ENCODE measurements at regions not wholly inside any gene's neighbourhood (a gene's known extent, or its start where the extent isn't known, plus 50 kb on each side); places are given as distances from the start of the nearest gene placed in this dataset.

DNA sequence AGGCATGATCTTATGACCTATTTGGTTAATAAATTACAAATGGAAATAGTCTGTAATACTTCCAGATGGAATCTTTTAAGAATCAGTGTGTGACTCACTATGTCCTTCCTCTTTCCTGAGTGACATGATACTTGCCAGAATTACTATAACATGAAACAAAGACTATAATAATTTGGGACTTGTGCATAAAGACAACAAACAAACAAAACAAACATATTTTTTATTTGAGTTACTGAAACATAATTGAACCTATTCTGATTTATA lies 1268.1 kb downstream of the OTOL1 start:
- Histone ChIP-seq H3K79me2 (ENCODE audit: insufficient read depth, low read length) (no peaks in the 10 kb centered on the region), H2AFZ (ENCODE audit: low read length) (no peak overlapping the region), H3K27ac (ENCODE audit: extremely low read length, insufficient read depth, low read length) (no peak overlapping the region), H4K20me1 (ENCODE audit: insufficient read depth, low read length) (no peaks in the 10 kb centered on the region), H3K27me3 (ENCODE audit: control insufficient read depth in 1 of 2, insufficient read depth in 2 of 2, low read length in 2 of 2) (no peaks in the 10 kb centered on the region), H3K4me2 (ENCODE audit: low read depth, low read length) (no peak overlapping the region), H3K9ac (ENCODE audit: insufficient read depth, low read depth, low read length) (no peak overlapping the region), H3K36me3 (replicated peaks in 1 of 2; ENCODE audit: control insufficient read depth in 1 of 2, insufficient read depth in 2 of 2, low read length in 2 of 2) (no peaks in the 10 kb centered on the region), H3K9me3 (ENCODE audit: low read length) (no peaks in the 10 kb centered on the region), H3K4me3 (replicated peaks in 1 of 3; ENCODE audit: insufficient read depth in 1 of 3, low read depth in 2 of 3, low read length in 3 of 3) (no peak overlapping the region), H3K4me1 (ENCODE audit: insufficient read depth, low read length) (no peaks in the 10 kb centered on the region)
- CTCF ChIA-PET (ENCODE audit: low intra/inter-chr PET ratio, low total read pairs), result no interaction called here
- BruUV-seq (replicated peaks), result no TSS peak
- no peak for FAIRE-seq
- no peak for ATAC-seq
- TF ChIP-seq CEBPZ (IDR thresholded peaks at IDR 0.05; ENCODE audit: low read length) (no peak), ZNF557 (CRISPR knock-in tag; IDR thresholded peaks at IDR 0.05) (no peak), MED13 (CRISPR knock-in tag; IDR thresholded peaks at IDR 0.05) (no peak), KAT8 (CRISPR knock-in tag; IDR thresholded peaks at IDR 0.05) (no peak), ZIK1 (CRISPR knock-in tag; IDR thresholded peaks at IDR 0.05; ENCODE audit: borderline replicate concordance, low read depth) (no peak)
- TF ChIP-seq, protein P1, sequence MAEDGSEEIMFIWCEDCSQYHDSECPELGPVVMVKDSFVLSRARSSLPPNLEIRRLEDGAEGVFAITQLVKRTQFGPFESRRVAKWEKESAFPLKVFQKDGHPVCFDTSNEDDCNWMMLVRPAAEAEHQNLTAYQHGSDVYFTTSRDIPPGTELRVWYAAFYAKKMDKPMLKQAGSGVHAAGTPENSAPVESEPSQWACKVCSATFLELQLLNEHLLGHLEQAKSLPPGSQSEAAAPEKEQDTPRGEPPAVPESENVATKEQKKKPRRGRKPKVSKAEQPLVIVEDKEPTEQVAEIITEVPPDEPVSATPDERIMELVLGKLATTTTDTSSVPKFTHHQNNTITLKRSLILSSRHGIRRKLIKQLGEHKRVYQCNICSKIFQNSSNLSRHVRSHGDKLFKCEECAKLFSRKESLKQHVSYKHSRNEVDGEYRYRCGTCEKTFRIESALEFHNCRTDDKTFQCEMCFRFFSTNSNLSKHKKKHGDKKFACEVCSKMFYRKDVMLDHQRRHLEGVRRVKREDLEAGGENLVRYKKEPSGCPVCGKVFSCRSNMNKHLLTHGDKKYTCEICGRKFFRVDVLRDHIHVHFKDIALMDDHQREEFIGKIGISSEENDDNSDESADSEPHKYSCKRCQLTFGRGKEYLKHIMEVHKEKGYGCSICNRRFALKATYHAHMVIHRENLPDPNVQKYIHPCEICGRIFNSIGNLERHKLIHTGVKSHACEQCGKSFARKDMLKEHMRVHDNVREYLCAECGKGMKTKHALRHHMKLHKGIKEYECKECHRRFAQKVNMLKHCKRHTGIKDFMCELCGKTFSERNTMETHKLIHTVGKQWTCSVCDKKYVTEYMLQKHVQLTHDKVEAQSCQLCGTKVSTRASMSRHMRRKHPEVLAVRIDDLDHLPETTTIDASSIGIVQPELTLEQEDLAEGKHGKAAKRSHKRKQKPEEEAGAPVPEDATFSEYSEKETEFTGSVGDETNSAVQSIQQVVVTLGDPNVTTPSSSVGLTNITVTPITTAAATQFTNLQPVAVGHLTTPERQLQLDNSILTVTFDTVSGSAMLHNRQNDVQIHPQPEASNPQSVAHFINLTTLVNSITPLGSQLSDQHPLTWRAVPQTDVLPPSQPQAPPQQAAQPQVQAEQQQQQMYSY (CRISPR knock-in tag; IDR thresholded peaks at IDR 0.05), result no peak
- TF ChIP-seq, protein P2, sequence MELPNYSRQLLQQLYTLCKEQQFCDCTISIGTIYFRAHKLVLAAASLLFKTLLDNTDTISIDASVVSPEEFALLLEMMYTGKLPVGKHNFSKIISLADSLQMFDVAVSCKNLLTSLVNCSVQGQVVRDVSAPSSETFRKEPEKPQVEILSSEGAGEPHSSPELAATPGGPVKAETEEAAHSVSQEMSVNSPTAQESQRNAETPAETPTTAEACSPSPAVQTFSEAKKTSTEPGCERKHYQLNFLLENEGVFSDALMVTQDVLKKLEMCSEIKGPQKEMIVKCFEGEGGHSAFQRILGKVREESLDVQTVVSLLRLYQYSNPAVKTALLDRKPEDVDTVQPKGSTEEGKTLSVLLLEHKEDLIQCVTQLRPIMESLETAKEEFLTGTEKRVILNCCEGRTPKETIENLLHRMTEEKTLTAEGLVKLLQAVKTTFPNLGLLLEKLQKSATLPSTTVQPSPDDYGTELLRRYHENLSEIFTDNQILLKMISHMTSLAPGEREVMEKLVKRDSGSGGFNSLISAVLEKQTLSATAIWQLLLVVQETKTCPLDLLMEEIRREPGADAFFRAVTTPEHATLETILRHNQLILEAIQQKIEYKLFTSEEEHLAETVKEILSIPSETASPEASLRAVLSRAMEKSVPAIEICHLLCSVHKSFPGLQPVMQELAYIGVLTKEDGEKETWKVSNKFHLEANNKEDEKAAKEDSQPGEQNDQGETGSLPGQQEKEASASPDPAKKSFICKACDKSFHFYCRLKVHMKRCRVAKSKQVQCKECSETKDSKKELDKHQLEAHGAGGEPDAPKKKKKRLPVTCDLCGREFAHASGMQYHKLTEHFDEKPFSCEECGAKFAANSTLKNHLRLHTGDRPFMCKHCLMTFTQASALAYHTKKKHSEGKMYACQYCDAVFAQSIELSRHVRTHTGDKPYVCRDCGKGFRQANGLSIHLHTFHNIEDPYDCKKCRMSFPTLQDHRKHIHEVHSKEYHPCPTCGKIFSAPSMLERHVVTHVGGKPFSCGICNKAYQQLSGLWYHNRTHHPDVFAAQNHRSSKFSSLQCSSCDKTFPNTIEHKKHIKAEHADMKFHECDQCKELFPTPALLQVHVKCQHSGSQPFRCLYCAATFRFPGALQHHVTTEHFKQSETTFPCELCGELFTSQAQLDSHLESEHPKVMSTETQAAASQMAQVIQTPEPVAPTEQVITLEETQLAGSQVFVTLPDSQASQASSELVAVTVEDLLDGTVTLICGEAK (IDR thresholded peaks at IDR 0.05), result no peak
- TF ChIP-seq, protein P2 (CRISPR knock-in tag; IDR thresholded peaks at IDR 0.05), result no peak
- TF ChIP-seq, protein P3, sequence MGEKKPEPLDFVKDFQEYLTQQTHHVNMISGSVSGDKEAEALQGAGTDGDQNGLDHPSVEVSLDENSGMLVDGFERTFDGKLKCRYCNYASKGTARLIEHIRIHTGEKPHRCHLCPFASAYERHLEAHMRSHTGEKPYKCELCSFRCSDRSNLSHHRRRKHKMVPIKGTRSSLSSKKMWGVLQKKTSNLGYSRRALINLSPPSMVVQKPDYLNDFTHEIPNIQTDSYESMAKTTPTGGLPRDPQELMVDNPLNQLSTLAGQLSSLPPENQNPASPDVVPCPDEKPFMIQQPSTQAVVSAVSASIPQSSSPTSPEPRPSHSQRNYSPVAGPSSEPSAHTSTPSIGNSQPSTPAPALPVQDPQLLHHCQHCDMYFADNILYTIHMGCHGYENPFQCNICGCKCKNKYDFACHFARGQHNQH (CRISPR knock-in tag; IDR thresholded peaks at IDR 0.05), result no peak
- POLR2A ChIA-PET, result no interaction called here
- no peak for DNase-seq (ENCODE audit: low spot score)
- intact Hi-C loops (cut with micrococcal nuclease; ENCODE audit: unreplicated experiment) (no loop called here), in situ Hi-C loops (cut with HindIII; ENCODE audit: extremely low pct_ligation_motif_present, low pct_unique_long_range_greater_than_20kb) (no loop called here)

Data from HepG2 (cell line).